Esophagus muscularis mucosa (tissue), 3 donors: ENCODE measurements at regions not wholly inside any gene's neighbourhood (a gene's known extent, or its start where the extent isn't known, plus 50 kb on each side); places are given as distances from the start of the nearest gene placed in this dataset.

Experiments
- POLR2AphosphoS5 ChIP-seq, 2 donors: sonication (generic); formaldehyde crosslinking; IDR thresholded peaks; one replicate each; pipeline ENCODE4 v1.6.1; 2017; ENCODE audit warnings: antibody characterized with exemption in 2 of 2
- TF ChIP-seq, protein P1 (sequence below), 3 experiments: fragments of 200-600 bp in 2 of 3; fragments of 450-650 bp in 1 of 3; sonication (generic) in 2 of 3; IDR thresholded peaks; one replicate each; pipeline ENCODE4 v1.5.1; 2017 to 2019; ENCODE audit warnings: antibody characterized with exemption in 3 of 3, mild to moderate bottlenecking in 2 of 3, moderate library complexity in 1 of 3

DNA sequence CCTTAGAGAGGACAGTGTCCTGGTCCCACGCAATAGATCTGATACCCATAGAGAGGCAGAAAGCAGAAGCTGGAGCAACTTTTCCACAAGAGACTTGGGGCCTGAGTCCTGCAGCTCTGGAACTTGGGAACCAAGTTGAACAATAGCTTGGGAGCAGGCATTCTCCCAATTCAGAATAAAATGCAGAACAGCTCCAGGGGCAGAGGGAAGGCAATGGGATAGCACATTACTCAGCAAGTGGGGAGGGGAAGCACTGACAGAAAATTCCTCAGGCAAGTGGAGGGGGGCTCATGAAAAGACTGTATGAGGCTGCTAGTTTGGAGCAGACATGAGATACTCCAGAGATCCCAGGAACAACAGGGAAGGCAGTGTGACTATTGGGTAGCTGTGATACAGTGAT, 513.6 kb downstream of the HINT1 start:
- TF ChIP-seq, protein P1, sequence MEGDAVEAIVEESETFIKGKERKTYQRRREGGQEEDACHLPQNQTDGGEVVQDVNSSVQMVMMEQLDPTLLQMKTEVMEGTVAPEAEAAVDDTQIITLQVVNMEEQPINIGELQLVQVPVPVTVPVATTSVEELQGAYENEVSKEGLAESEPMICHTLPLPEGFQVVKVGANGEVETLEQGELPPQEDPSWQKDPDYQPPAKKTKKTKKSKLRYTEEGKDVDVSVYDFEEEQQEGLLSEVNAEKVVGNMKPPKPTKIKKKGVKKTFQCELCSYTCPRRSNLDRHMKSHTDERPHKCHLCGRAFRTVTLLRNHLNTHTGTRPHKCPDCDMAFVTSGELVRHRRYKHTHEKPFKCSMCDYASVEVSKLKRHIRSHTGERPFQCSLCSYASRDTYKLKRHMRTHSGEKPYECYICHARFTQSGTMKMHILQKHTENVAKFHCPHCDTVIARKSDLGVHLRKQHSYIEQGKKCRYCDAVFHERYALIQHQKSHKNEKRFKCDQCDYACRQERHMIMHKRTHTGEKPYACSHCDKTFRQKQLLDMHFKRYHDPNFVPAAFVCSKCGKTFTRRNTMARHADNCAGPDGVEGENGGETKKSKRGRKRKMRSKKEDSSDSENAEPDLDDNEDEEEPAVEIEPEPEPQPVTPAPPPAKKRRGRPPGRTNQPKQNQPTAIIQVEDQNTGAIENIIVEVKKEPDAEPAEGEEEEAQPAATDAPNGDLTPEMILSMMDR (IDR thresholded peaks at IDR 0.05), result no peak
- no peak for TF ChIP-seq POLR2AphosphoS5 (IDR thresholded peaks at IDR 0.05)
